Epithelial cell of esophagus (primary cell): ENCODE measurements at regions not wholly inside any gene's neighbourhood (a gene's known extent, or its start where the extent isn't known, plus 50 kb on each side); places are given as distances from the start of the nearest gene placed in this dataset.
A peak's percentile ranks its signal among the peaks of the same experiment; 100 is the strongest.

Experiments
- DNase-seq: peaks from one replicate; pipeline ENCODE4 v3.0.0; 2010; ENCODE audit warnings: low read depth
- H3K4me3 ChIP-seq: 2 replicates; pipeline ENCODE4 v1.5.1; 2011; ENCODE audit warnings: mild to moderate bottlenecking, low read length, control low read depth
- TF ChIP-seq, protein P1 (sequence below): IDR thresholded peaks from 2 replicates; pipeline ENCODE4 v1.5.1; 2011; ENCODE audit warnings: low read depth, mild to moderate bottlenecking, low read length, control low read depth, inconsistent platforms; ENCODE audit not compliant: insufficient read depth; ENCODE audit errors: missing control alignments

DNA sequence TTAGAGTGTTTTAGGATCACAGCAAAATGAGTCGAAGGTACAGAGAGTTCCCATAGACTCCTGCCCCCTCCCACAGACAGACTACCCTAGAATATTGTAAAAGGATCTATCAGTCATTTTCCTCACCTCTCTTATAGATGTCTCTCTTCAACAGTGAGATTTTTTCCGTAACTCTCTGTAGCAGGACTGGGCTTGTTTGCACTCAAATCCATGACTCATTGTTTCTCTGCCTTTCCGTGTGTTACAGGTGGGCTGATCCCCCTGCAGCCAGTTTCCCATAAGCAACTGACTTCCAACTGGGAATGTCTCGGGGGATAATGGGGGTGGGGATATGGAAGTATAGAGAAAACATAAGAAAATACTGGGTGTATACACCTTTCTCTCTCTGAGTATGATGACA, 921.0 kb downstream of the GATA3 start:
- H3K4me3 ChIP-seq = no peak overlapping the region
- DNase-seq = peak; percentile 80
- TF ChIP-seq, protein P1, sequence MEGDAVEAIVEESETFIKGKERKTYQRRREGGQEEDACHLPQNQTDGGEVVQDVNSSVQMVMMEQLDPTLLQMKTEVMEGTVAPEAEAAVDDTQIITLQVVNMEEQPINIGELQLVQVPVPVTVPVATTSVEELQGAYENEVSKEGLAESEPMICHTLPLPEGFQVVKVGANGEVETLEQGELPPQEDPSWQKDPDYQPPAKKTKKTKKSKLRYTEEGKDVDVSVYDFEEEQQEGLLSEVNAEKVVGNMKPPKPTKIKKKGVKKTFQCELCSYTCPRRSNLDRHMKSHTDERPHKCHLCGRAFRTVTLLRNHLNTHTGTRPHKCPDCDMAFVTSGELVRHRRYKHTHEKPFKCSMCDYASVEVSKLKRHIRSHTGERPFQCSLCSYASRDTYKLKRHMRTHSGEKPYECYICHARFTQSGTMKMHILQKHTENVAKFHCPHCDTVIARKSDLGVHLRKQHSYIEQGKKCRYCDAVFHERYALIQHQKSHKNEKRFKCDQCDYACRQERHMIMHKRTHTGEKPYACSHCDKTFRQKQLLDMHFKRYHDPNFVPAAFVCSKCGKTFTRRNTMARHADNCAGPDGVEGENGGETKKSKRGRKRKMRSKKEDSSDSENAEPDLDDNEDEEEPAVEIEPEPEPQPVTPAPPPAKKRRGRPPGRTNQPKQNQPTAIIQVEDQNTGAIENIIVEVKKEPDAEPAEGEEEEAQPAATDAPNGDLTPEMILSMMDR = no peak

- no peak overlapping the region for H3K4me3 ChIP-seq
- TF ChIP-seq, protein P1 = no peak
- DNase-seq = peak; percentile 80
Observed at GRCh38 chr10:8978100-8978499, 923.6 kb downstream of the GATA3 start.

DNA sequence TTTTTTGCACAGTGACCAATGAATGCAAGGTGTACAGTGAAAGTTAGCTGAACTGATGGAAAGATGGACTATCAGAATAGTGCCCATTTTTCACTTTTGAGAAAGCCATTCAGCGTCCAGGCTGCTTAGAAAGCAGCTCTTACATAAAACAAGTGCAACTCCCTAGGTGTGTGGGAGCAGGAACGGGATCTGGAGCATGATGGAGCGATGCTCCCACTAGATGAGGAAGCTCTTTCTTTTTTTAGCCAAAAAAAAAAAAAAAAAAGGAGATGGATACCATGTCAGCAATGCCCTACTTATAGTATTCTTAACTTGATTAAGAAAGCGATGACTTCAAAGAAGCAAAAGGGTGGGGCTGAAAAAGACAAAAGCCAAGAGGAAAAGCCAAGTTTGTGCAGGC, 925.5 kb downstream of the GATA3 start:
- peak; percentile 49 for DNase-seq
- TF ChIP-seq, protein P1 = no peak
- H3K4me3 ChIP-seq = no peak overlapping the region

- TF ChIP-seq, protein P1 = no peak
- H3K4me3 ChIP-seq = no peak overlapping the region
- no peak for DNase-seq
Observed at GRCh38 chr10:8981277-8981676, 926.8 kb downstream of the GATA3 start.

DNA sequence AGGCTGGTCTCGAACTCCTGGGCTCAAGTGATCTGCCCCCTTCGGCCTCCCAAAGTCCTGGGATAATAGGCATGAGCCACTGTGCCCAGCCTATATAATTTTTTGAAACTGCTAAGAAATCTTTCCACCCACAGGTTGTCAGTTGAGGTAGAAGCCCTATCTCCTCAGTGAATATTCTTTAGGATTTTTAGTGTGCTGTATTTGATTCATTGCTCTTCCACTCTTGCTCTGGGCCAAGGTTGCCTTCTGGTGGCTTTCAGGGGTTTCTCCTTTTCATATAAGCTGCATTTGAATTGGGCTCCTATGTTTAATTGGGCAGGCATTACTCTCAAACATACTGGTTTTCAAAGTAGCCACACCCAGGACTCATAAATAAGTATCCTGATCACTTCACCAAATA, 931.2 kb downstream of the GATA3 start:
- no peak overlapping the region for H3K4me3 ChIP-seq
- TF ChIP-seq, protein P1 = no peak
- no peak for DNase-seq

- no peak for DNase-seq
- TF ChIP-seq, protein P1 = no peak
Observed at GRCh38 chr10:8986975-8987374, 932.5 kb downstream of the GATA3 start.

DNA sequence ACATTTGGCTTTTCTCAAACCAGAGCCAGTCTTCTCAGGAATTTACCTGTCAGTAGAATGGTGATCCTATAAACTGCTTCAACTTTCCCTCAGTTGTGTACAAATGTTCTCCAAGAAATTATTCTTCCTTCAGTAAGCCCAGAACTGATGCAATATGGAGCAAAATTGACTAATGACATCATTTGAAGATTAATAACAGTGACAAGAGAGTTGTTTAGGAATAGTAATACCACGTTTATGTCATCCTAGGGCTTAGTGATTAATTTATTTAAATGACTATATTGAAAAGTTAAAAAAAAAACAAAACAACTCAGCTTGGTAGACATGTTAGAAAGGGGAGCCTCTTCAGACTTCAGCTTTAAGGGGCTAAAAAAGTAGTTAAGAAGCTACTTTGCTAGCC, 933.2 kb downstream of the GATA3 start:
- TF ChIP-seq, protein P1 = no peak
- DNase-seq = no peak
- H3K4me3 ChIP-seq = no peak overlapping the region

More at GRCh38 chr10:8986975-8987374, 932.5 kb downstream of the GATA3 start:
- H3K4me3 ChIP-seq = no peak overlapping the region
